Nephron progenitor cell (in vitro differentiated cells): ENCODE measurements at regions not wholly inside any gene's neighbourhood (a gene's known extent, or its start where the extent isn't known, plus 50 kb on each side); places are given as distances from the start of the nearest gene placed in this dataset.

Experiments
- DNase-seq: peaks from one replicate; pipeline ENCODE4 v3.0.0; 2021
- H3K27ac Mint-ChIP-seq: 2 replicates; pipeline ENCODE4 v1.8.0; 2021; ENCODE audit warnings: mild to moderate bottlenecking, moderate library complexity, mixed read lengths
- H3K27me3 Mint-ChIP-seq: 2 replicates; pipeline ENCODE4 v1.8.0; 2021; ENCODE audit warnings: mild to moderate bottlenecking, low read depth, mixed read lengths; ENCODE audit not compliant: poor library complexity
- H3K36me3 Mint-ChIP-seq: 2 replicates; pipeline ENCODE4 v1.8.0; 2021; ENCODE audit warnings: low read depth, mixed read lengths
- H3K4me1 Mint-ChIP-seq: 2 replicates; pipeline ENCODE4 v1.8.0; 2021; ENCODE audit warnings: mixed read lengths
- H3K4me3 Mint-ChIP-seq: 2 replicates; pipeline ENCODE4 v1.8.0; 2021; ENCODE audit warnings: mild to moderate bottlenecking, moderate library complexity, mixed read lengths
- H3K9me3 Mint-ChIP-seq: 2 replicates; pipeline ENCODE4 v1.8.0; 2021; ENCODE audit warnings: mild to moderate bottlenecking, moderate library complexity, mixed read lengths
- TF ChIP-seq, protein P1 (sequence below): fragments of 200-600 bp; sonication (generic); IDR thresholded peaks from 2 replicates; pipeline ENCODE4 v1.5.0; 2021; ENCODE audit warnings: antibody characterized with exemption

- H3K4me3 Mint-ChIP-seq, result peak overlapping the region; percentile 2
- H3K4me1 Mint-ChIP-seq, result peaks cover 61% of the 10 kb centered on the region
- no peak for DNase-seq
- H3K36me3 Mint-ChIP-seq, result no peaks in the 10 kb centered on the region
- H3K27ac Mint-ChIP-seq, result peak overlapping the region; percentile 87
- peaks cover 7% of the 10 kb centered on the region for H3K27me3 Mint-ChIP-seq
- TF ChIP-seq, protein P1, sequence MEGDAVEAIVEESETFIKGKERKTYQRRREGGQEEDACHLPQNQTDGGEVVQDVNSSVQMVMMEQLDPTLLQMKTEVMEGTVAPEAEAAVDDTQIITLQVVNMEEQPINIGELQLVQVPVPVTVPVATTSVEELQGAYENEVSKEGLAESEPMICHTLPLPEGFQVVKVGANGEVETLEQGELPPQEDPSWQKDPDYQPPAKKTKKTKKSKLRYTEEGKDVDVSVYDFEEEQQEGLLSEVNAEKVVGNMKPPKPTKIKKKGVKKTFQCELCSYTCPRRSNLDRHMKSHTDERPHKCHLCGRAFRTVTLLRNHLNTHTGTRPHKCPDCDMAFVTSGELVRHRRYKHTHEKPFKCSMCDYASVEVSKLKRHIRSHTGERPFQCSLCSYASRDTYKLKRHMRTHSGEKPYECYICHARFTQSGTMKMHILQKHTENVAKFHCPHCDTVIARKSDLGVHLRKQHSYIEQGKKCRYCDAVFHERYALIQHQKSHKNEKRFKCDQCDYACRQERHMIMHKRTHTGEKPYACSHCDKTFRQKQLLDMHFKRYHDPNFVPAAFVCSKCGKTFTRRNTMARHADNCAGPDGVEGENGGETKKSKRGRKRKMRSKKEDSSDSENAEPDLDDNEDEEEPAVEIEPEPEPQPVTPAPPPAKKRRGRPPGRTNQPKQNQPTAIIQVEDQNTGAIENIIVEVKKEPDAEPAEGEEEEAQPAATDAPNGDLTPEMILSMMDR, result no peak
- H3K9me3 Mint-ChIP-seq, result peaks cover 4% of the 10 kb centered on the region
These were observed 536.5 kb downstream of the TNS3 start for GRCh38 chr7:47045207-47046051.

- H3K4me1 Mint-ChIP-seq, result peaks cover 66% of the 10 kb centered on the region
These were observed 537.3 kb downstream of the TNS3 start for GRCh38 chr7:47044625-47045024.

GRCh38 chr7:47043304-47043703 lies 538.6 kb downstream of the TNS3 start:
- peaks cover 4% of the 10 kb centered on the region for H3K9me3 Mint-ChIP-seq
- H3K27ac Mint-ChIP-seq, result no peak overlapping the region
- peaks cover 66% of the 10 kb centered on the region for H3K4me1 Mint-ChIP-seq
- H3K4me3 Mint-ChIP-seq, result no peak overlapping the region
- H3K36me3 Mint-ChIP-seq, result no peaks in the 10 kb centered on the region
- H3K27me3 Mint-ChIP-seq, result peaks cover 3% of the 10 kb centered on the region
- no peak for DNase-seq
- TF ChIP-seq, protein P1, result no peak

More at GRCh38 chr7:47044625-47045024, 537.3 kb downstream of the TNS3 start:
- TF ChIP-seq, protein P1, result no peak
- Mint-ChIP-seq H3K27ac (no peak overlapping the region), H3K27me3 (peaks cover 7% of the 10 kb centered on the region), H3K9me3 (peaks cover 4% of the 10 kb centered on the region), H3K4me3 (no peak overlapping the region), H3K36me3 (no peaks in the 10 kb centered on the region)
- no peak for DNase-seq

- Mint-ChIP-seq H3K4me1 (peaks cover 66% of the 10 kb centered on the region), H3K4me3 (no peak overlapping the region), H3K27ac (no peak overlapping the region), H3K9me3 (peaks cover 4% of the 10 kb centered on the region), H3K36me3 (no peaks in the 10 kb centered on the region), H3K27me3 (no peaks in the 10 kb centered on the region)
- TF ChIP-seq, protein P1, result no peak
- DNase-seq, result no peak
These were observed 539.2 kb downstream of the TNS3 start for GRCh38 chr7:47042669-47043068.

DNA sequence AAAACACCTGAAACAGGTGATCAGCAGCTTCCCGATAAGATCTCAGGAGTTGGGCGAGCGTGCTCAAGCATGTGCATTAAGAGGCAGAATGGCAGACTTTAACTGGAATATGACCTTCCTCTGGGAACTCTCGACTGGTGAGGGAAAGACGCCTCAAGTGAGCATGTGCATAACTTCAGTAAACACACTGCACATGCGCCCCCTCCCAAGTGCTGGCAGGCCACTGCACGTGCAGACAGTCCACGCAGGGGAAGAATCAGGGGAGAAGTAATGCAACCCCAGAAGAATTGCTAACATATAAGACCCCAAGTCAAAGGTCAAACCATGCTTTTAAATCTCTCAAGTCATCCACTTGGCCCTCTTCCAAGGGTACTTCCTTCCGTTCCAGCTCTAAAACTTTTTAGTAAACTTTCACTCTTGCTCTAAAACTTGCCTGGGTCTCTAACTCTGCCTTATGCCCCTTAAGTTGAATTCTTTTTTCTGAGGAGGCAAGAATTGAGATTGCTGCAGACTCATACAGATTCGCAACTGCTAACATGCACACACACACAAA lies 541.0 kb downstream of the TNS3 start:
- Mint-ChIP-seq H3K27ac (no peak overlapping the region), H3K4me3 (no peak overlapping the region), H3K36me3 (no peaks in the 10 kb centered on the region), H3K9me3 (peaks cover 4% of the 10 kb centered on the region), H3K27me3 (peaks cover 4% of the 10 kb centered on the region), H3K4me1 (peaks cover 66% of the 10 kb centered on the region)
- peak; percentile 10 for DNase-seq
- TF ChIP-seq, protein P1, result no peak
